DOHH2 (cell line): ENCODE measurements at regions not wholly inside any gene's neighbourhood (a gene's known extent, or its start where the extent isn't known, plus 50 kb on each side); places are given as distances from the start of the nearest gene placed in this dataset.
A peak's percentile ranks its signal among the peaks of the same experiment; 100 is the strongest.

ENCODE experiments used
- H3F3A ChIP-seq: fragments of 200-600 bp; sonication (generic), shearing (Covaris generic); 2 replicates; pipeline ENCODE4 v1.6.0; 2016; ENCODE audit warnings: antibody characterized with exemption, mild to moderate bottlenecking; ENCODE audit not compliant: control insufficient read depth, insufficient read depth
- H3K27ac ChIP-seq: fragments of 200-600 bp; sonication (generic); 2 replicates; pipeline ENCODE4 v1.5.1; 2014; ENCODE audit warnings: low read depth, mild to moderate bottlenecking, low read length, moderate library complexity
- H3K27me3 ChIP-seq: fragments of 200-600 bp; sonication (generic); 2 replicates; pipeline ENCODE4 v1.6.1; 2014; ENCODE audit warnings: mild to moderate bottlenecking, low read length, mixed read lengths; ENCODE audit not compliant: control insufficient read depth
- H3K36me3 ChIP-seq: fragments of 200-600 bp; sonication (generic); 2 replicates; pipeline ENCODE4 v1.6.1; 2014; ENCODE audit warnings: mild to moderate bottlenecking, low read length, moderate library complexity, mixed read lengths; ENCODE audit not compliant: control insufficient read depth
- H3K4me1 ChIP-seq: fragments of 200-600 bp; sonication (generic); 2 replicates; pipeline ENCODE4 v1.6.1; 2014; ENCODE audit warnings: mild to moderate bottlenecking, low read length, mixed read lengths; ENCODE audit not compliant: control insufficient read depth
- H3K4me2 ChIP-seq: fragments of 200-600 bp; sonication (generic); 2 replicates; pipeline ENCODE4 v1.6.0; 2014; ENCODE audit warnings: mild to moderate bottlenecking, low read length, moderate library complexity
- H3K4me3 ChIP-seq: fragments of 200-600 bp; sonication (generic); 2 replicates; pipeline ENCODE4 v1.5.1; 2014; ENCODE audit warnings: mild to moderate bottlenecking, low read length, mixed read lengths
- H3K79me2 ChIP-seq: fragments of 200-600 bp; sonication (generic); 2 replicates; pipeline ENCODE4 v1.6.1; 2014; ENCODE audit warnings: mild to moderate bottlenecking, low read length, mixed read lengths; ENCODE audit not compliant: control insufficient read depth
- H3K9me2 ChIP-seq: fragments of 200-600 bp; sonication (generic); replicated peaks from 2 replicates; pipeline ENCODE4 v1.6.1; 2014; ENCODE audit warnings: mild to moderate bottlenecking, low read length, mixed read lengths; ENCODE audit not compliant: control insufficient read depth
- H3K9me3 ChIP-seq: fragments of 200-600 bp; sonication (generic); 2 replicates; pipeline ENCODE4 v1.6.1; 2014; ENCODE audit warnings: antibody characterized with exemption, low read length, mixed read lengths; ENCODE audit not compliant: control insufficient read depth, insufficient read depth
- H4K20me1 ChIP-seq: fragments of 200-600 bp; sonication (generic); 2 replicates; pipeline ENCODE4 v1.6.0; 2014; ENCODE audit warnings: low read depth, mild to moderate bottlenecking, antibody characterized with exemption, low read length, moderate library complexity; ENCODE audit not compliant: control insufficient read depth, insufficient read depth
- CTCF ChIP-seq: fragments of 200-600 bp; sonication (generic); IDR thresholded peaks from one replicate; pipeline ENCODE4 v1.5.1; 2014; ENCODE audit warnings: antibody characterized with exemption, mild to moderate bottlenecking, low read depth, low read length; ENCODE audit not compliant: poor library complexity, severe bottlenecking
- EZH2phosphoT487 ChIP-seq: fragments of 200-600 bp; sonication (generic); IDR thresholded peaks from 2 replicates; pipeline ENCODE4 v1.6.1; 2017; ENCODE audit warnings: borderline replicate concordance, mild to moderate bottlenecking, antibody characterized with exemption, low read length, moderate library complexity, mixed read lengths

DNA sequence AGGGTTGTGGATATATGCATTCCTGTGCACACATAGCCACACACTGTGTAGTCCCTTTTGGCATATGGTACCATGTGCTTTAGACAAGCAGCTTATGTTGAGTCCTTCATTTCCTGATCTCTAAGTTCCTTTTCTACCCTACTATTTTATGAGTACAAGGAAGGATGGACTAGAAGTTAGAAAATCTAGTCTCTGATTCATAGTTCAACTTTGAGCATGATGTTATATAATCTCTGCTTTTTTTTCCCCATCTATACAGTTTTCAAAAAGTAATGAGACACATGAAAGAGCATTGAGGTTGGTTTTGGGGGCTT, 123.6 kb downstream of the PLEKHG1 start:
- Histone ChIP-seq H3K4me2 (peak overlapping the region; percentile 79), H3K27me3 (no peaks in the 10 kb centered on the region), H3K9me2 (no peaks in the 10 kb centered on the region), H3F3A (peaks cover 22% of the 10 kb centered on the region), H3K9me3 (no peaks in the 10 kb centered on the region), H3K36me3 (peaks cover 7% of the 10 kb centered on the region; the same call in 1 of the 2 replicates), H3K27ac (peak overlapping the region; percentile 43), H4K20me1 (no peaks in the 10 kb centered on the region), H3K79me2 (peaks cover 88% of the 10 kb centered on the region), H3K4me3 (peak overlapping the region; percentile 57), H3K4me1 (peaks cover 83% of the 10 kb centered on the region)
- TF ChIP-seq CTCF = no peak
- no peak for TF ChIP-seq EZH2phosphoT487

DNA sequence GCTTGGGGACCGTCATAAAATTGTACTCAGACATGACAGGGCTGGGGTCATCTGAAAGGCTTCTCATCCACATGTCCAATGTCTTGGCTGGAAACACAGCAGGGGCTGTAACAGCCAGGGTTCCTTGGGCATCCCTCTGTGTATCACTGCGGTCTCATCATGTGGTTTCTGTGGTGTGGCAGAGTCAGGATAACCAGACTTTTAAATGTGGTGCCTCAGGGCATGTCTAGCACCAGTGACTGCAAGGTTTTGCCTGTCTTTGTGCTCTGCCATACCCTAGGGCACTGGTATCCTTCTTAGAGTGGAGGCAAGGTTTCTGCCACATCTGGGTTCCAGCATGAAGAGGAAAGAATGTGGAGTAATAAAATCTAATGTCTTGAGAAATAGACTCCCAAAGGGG, 124.2 kb downstream of the PLEKHG1 start:
- H3K27ac ChIP-seq = peak overlapping the region; percentile 43
- H3K9me3 ChIP-seq = no peaks in the 10 kb centered on the region
- peaks cover 77% of the 10 kb centered on the region for H3K4me1 ChIP-seq
- H4K20me1 ChIP-seq = no peaks in the 10 kb centered on the region
- peak overlapping the region; percentile 57 for H3K4me3 ChIP-seq
- peaks cover 84% of the 10 kb centered on the region for H3K79me2 ChIP-seq
- peaks cover 20% of the 10 kb centered on the region for H3F3A ChIP-seq
- peaks cover 7% of the 10 kb centered on the region; the same call in 1 of the 2 replicates for H3K36me3 ChIP-seq
- no peak for TF ChIP-seq CTCF
- TF ChIP-seq EZH2phosphoT487 = no peak
- H3K9me2 ChIP-seq = no peaks in the 10 kb centered on the region
- peak overlapping the region; percentile 79 for H3K4me2 ChIP-seq
- H3K27me3 ChIP-seq = no peaks in the 10 kb centered on the region

DNA sequence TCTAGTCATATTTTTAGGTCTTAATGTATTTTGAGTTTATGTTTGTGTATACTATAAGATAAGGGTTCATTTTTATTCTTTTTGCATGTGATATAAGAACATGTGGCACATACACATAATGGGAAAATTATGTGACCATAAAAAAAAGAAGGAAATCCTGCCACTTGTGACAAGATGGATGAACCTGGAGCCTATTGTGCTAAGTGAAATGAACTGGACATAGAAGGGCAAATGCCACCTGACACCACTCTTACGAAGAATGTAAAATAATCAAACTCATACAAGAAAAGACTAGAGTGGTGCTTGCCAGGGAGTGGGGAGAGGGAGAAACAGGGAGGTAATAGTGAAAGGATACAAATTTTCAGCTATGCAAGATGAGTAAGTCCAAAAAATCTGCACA, 126.1 kb downstream of the PLEKHG1 start:
- H3K27ac ChIP-seq = no peak overlapping the region
- no peak overlapping the region for H3K4me3 ChIP-seq
- H3F3A ChIP-seq = peaks cover 4% of the 10 kb centered on the region; the same call in 1 of the 2 replicates
- H4K20me1 ChIP-seq = no peaks in the 10 kb centered on the region
- H3K4me1 ChIP-seq = peaks cover 69% of the 10 kb centered on the region
- peaks cover 7% of the 10 kb centered on the region; the same call in 1 of the 2 replicates for H3K36me3 ChIP-seq
- H3K9me2 ChIP-seq = no peaks in the 10 kb centered on the region
- no peaks in the 10 kb centered on the region for H3K9me3 ChIP-seq
- no peak overlapping the region for H3K4me2 ChIP-seq
- TF ChIP-seq EZH2phosphoT487 (no peak), CTCF (no peak)
- no peaks in the 10 kb centered on the region for H3K27me3 ChIP-seq
- peaks cover 78% of the 10 kb centered on the region for H3K79me2 ChIP-seq
